B cell (primary cell): ENCODE measurements at regions not wholly inside any gene's neighbourhood (a gene's known extent, or its start where the extent isn't known, plus 50 kb on each side); places are given as distances from the start of the nearest gene placed in this dataset.
"Not testable (repeated sequence)": the region's sequence is repeated elsewhere in the genome, so short reads cannot be mapped to it uniquely, and the experiment has no call there.

Experiments used
- ATAC-seq: fragments of 200-7000 bp; cut with Tn5 transposase; one replicate; pipeline ENCODE4 v1.10.0; 2021; ENCODE audit warnings: low read depth, mild to moderate bottlenecking, moderate number of reproducible peaks, moderate library complexity
- CTCF ChIA-PET: fragments of 350-600 bp; sonication (Branson Sonifier 250); formaldehyde crosslinking; loops from one replicate; lab custom pipeline; 2021; ENCODE audit warnings: antibody characterized with exemption, inconsistent platforms; lab: Charles Lee
- POLR2A ChIA-PET: fragments of 350-600 bp; sonication (Branson Sonifier 250); formaldehyde crosslinking; loops from one replicate; lab custom pipeline; 2021; ENCODE audit warnings: antibody characterized with exemption; lab: Charles Lee
- DNase-seq: peaks from one replicate; pipeline ENCODE4 v3.0.0; 2013
- H2AFZ ChIP-seq: 2 replicates; pipeline ENCODE4 v1.6.1; 2012; ENCODE audit warnings: mild to moderate bottlenecking, low read depth, low read length; ENCODE audit not compliant: insufficient read depth, poor library complexity, severe bottlenecking
- H3K27ac ChIP-seq, 2 donors: 1 replicate in 1 of 2; 2 replicates in 1 of 2; pipeline ENCODE4 v1.5.1; 2012 to 2013; ENCODE audit warnings: low read length in 2 of 2, mild to moderate bottlenecking in 2 of 2, moderate library complexity in 1 of 2
- H3K27me3 ChIP-seq, 4 experiments: fragments of 200-600 bp in 1 of 4; sonication (generic) in 1 of 4; replicated peaks in 1 of 4; 1 replicate in 2 of 4; 2 replicates in 2 of 4; pipeline versions ENCODE4 v1.6.1 to v1.7.0; 2013 to 2016; ENCODE audit warnings: low read length in 3 of 4, mild to moderate bottlenecking in 2 of 4, mixed read lengths in 1 of 4, moderate library complexity in 1 of 4; ENCODE audit not compliant: insufficient read depth in 4 of 4, control insufficient read depth in 3 of 4; ENCODE audit errors: control extremely low read depth in 1 of 4
- H3K36me3 ChIP-seq, 2 experiments: replicated peaks in 1 of 2; 1 replicate in 1 of 2; 2 replicates in 1 of 2; pipeline versions ENCODE4 v1.6.1 to v1.7.1; 2013; ENCODE audit warnings: low read length in 1 of 2; ENCODE audit not compliant: insufficient read depth in 2 of 2, control insufficient read depth in 1 of 2; ENCODE audit errors: control extremely low read depth in 1 of 2, extremely low read depth in 1 of 2
- H3K4me1 ChIP-seq, 2 donors: fragments of 200-600 bp in 1 of 2; sonication (generic) in 1 of 2; 1 replicate in 1 of 2; 2 replicates in 1 of 2; pipeline versions ENCODE4 v1.5.1 to v1.6.1; 2013 to 2017; ENCODE audit warnings: low read length in 2 of 2; ENCODE audit not compliant: control insufficient read depth in 2 of 2, insufficient read depth in 2 of 2
- H3K4me2 ChIP-seq: replicated peaks from 2 replicates; pipeline ENCODE3; 2012; ENCODE audit warnings: mild to moderate bottlenecking, low read depth, low read length; ENCODE audit not compliant: poor library complexity, severe bottlenecking
- H3K4me3 ChIP-seq, 5 experiments: fragments of 200-600 bp in 1 of 5; sonication (generic) in 1 of 5; 1 replicate in 3 of 5; 2 replicates in 2 of 5; pipeline versions ENCODE4 v1.5.1 to v1.7.0; 2011 to 2016; ENCODE audit warnings: low read length in 4 of 5, mild to moderate bottlenecking in 4 of 5, low read depth in 2 of 5, control low read depth in 1 of 5, moderate library complexity in 1 of 5; ENCODE audit not compliant: insufficient read depth in 1 of 5; ENCODE audit errors: control extremely low read depth in 1 of 5, extremely low read depth in 1 of 5
- H3K79me2 ChIP-seq: fragments of 200-600 bp; sonication (generic); one replicate; pipeline ENCODE4 v1.6.0; 2016; ENCODE audit warnings: low read length; ENCODE audit not compliant: control insufficient read depth, insufficient read depth
- H3K9ac ChIP-seq: fragments of 200-600 bp; sonication (generic); 2 replicates; pipeline ENCODE4 v1.6.1; 2017; ENCODE audit warnings: mild to moderate bottlenecking, low read length, moderate library complexity
- H3K9me3 ChIP-seq, 3 donors: one replicate each; pipeline versions ENCODE4 v1.6.1 to v1.7.1; 2013; ENCODE audit warnings: low read length in 2 of 3; ENCODE audit not compliant: control insufficient read depth in 2 of 3, insufficient read depth in 1 of 3; ENCODE audit errors: control extremely low read depth in 1 of 3
- H4K20me1 ChIP-seq: 2 replicates; pipeline ENCODE4 v1.6.0; 2012; ENCODE audit warnings: mild to moderate bottlenecking, low read length; ENCODE audit not compliant: insufficient read depth, control insufficient read depth, poor library complexity, severe bottlenecking
- H3K27ac Mint-ChIP-seq: one replicate; pipeline ENCODE4 v1.8.0; 2021; ENCODE audit warnings: mixed read lengths
- H3K27me3 Mint-ChIP-seq: one replicate; pipeline ENCODE4 v1.8.0; 2021; ENCODE audit warnings: mixed read lengths
- H3K4me1 Mint-ChIP-seq: one replicate; pipeline ENCODE4 v1.8.0; 2021; ENCODE audit warnings: mixed read lengths
- H3K4me3 Mint-ChIP-seq: one replicate; pipeline ENCODE4 v1.8.0; 2021; ENCODE audit warnings: mixed read lengths
- H3K9me3 Mint-ChIP-seq: one replicate; pipeline ENCODE4 v1.8.0; 2022; ENCODE audit warnings: mixed read lengths; ENCODE audit not compliant: insufficient read depth
- EZH2 ChIP-seq: IDR thresholded peaks from 2 replicates; pipeline ENCODE4 v1.6.1; 2012; ENCODE audit warnings: borderline replicate concordance, low read depth, mild to moderate bottlenecking, moderate library complexity, low read length; ENCODE audit not compliant: insufficient read depth, poor library complexity, severe bottlenecking
- WGBS: methylation state at CpG from one replicate; pipeline ENCODE4 v1.1.5; 2013; ENCODE audit warnings: missing lambda C conversion rate; ENCODE audit not compliant: insufficient coverage; 5-methylcytosine and 5-hydroxymethylcytosine counted together
- intact Hi-C: fragments of 100-400 bp; cut with micrococcal nuclease; formaldehyde crosslinking; loops from one replicate; pipeline ENCODE4 v1.10.0; 2022
- TF ChIP-seq, protein P1 (sequence below): fragments of 200-600 bp; IDR thresholded peaks from one replicate; pipeline ENCODE4 v1.8.0; 2022; ENCODE audit warnings: antibody characterized with exemption, mild to moderate bottlenecking

DNA sequence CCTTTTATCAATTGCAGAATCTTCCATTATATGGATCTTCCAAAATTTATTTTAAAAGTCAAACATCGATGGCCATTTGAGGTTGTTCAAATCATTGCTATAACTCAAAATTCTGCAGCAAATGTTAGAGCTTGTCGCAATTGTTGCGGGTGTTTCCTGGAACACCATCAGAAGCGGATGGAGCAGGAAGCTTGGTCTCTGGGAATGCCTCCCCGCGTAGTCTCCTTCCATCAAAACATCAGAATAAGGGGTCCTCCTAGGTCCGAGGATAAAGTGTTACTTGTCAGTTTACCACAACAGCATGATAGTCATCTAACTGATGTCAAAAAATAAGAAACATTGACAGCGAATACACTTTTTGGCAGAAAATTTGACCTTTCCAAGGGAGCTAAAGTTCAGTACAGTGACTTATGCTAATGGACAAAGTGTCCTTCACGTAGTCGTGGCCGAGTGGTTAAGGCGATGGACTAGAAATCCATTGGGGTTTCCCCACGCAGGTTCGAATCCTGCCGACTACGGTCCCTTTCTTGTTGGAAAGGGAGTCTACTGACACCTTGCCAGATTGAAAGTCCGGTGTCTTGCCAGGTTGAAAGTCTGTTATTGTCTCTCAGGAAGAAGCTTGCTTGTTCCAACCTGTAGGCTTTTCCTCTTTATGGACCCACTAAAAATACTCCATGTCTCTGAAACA is 59.0 kb upstream of the ZNF184 start:
- H3K27me3 ChIP-seq = peaks cover 0 to 21% (median 14%) of the 10 kb centered on the region in 4 experiments
- 88% methylated on average over 14 of the region's 17 CpGs for WGBS
- no peak overlapping the region for H3K4me3 Mint-ChIP-seq
- peaks cover 38% of the 10 kb centered on the region for H3K27me3 Mint-ChIP-seq
- no peaks in the 10 kb centered on the region for H3K36me3 ChIP-seq
- no peak for TF ChIP-seq EZH2
- TF ChIP-seq, protein P1, sequence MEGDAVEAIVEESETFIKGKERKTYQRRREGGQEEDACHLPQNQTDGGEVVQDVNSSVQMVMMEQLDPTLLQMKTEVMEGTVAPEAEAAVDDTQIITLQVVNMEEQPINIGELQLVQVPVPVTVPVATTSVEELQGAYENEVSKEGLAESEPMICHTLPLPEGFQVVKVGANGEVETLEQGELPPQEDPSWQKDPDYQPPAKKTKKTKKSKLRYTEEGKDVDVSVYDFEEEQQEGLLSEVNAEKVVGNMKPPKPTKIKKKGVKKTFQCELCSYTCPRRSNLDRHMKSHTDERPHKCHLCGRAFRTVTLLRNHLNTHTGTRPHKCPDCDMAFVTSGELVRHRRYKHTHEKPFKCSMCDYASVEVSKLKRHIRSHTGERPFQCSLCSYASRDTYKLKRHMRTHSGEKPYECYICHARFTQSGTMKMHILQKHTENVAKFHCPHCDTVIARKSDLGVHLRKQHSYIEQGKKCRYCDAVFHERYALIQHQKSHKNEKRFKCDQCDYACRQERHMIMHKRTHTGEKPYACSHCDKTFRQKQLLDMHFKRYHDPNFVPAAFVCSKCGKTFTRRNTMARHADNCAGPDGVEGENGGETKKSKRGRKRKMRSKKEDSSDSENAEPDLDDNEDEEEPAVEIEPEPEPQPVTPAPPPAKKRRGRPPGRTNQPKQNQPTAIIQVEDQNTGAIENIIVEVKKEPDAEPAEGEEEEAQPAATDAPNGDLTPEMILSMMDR = no peak
- ChIA-PET CTCF (no interaction called here), POLR2A (no interaction called here)
- H3K9ac ChIP-seq = no peak overlapping the region
- intact Hi-C loops = no loop called here
- H3K4me1 ChIP-seq = no peaks in the 10 kb centered on the region
- no peak overlapping the region for H3K27ac ChIP-seq
- H3K4me3 ChIP-seq = no peak overlapping the region
- H3K79me2 ChIP-seq = no peaks in the 10 kb centered on the region
- no peaks in the 10 kb centered on the region for H3K4me1 Mint-ChIP-seq
- H3K9me3 ChIP-seq = no peaks in the 10 kb centered on the region
- H2AFZ ChIP-seq = no peak overlapping the region
- H3K4me2 ChIP-seq = no peak overlapping the region
- no peaks in the 10 kb centered on the region for H4K20me1 ChIP-seq
- ATAC-seq (no peak), DNase-seq (no peak)
- H3K9me3 Mint-ChIP-seq = no peaks in the 10 kb centered on the region
- H3K27ac Mint-ChIP-seq = no peak overlapping the region

DNA sequence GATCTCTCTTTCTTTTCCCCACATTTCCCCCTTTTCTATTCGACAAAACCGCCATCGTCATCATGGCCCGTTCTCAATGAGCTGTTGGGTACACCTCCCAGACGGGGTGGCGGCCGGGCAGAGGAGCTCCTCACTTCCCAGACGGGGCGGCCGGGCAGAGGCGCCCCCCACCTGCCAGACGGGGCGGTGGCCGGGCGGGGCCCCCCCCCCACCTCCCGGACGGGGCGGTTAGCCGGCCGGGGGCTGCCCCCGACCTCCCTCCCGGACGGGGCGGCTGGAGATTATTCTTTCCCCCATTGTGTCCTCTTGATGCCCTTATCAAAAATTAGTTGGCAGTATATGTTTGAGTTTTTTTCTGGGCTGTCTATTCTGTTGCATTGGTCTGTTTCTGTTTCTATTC is 56.9 kb upstream of the ZNF184 start:
- H3K4me3 ChIP-seq, H3K36me3 ChIP-seq, H3K9me3 Mint-ChIP-seq, H3K4me1 Mint-ChIP-seq, H3K79me2 ChIP-seq, H2AFZ ChIP-seq, H3K4me2 ChIP-seq, H3K27ac Mint-ChIP-seq, DNase-seq, H3K4me1 ChIP-seq, intact Hi-C loops, ATAC-seq, H4K20me1 ChIP-seq, H3K4me3 Mint-ChIP-seq, CTCF ChIA-PET, H3K9me3 ChIP-seq, H3K27ac ChIP-seq, POLR2A ChIA-PET, H3K9ac ChIP-seq: not testable (repeated sequence)
- H3K27me3 Mint-ChIP-seq = peaks cover 28% of the 10 kb centered on the region
- H3K27me3 ChIP-seq = peaks cover 0 to 15% (median 10%) of the 10 kb centered on the region in 4 experiments
- 82% methylated on average over 8 of the region's 24 CpGs for WGBS
